DND-41 (cell line): ENCODE measurements at regions not wholly inside any gene's neighbourhood (a gene's known extent, or its start where the extent isn't known, plus 50 kb on each side); places are given as distances from the start of the nearest gene placed in this dataset.

Experiments used
- ATAC-seq: fragments of 200-7000 bp; cut with Tn5 transposase; 3 replicates; pipeline ENCODE4 v1.9.1; 2021; ENCODE audit warnings: low read depth; ENCODE audit not compliant: insufficient read depth
- DNase-seq: peaks from one replicate; pipeline ENCODE4 v3.0.0-alpha.2; 2020
- H2AFZ ChIP-seq: 2 replicates; pipeline ENCODE4 v1.6.0; 2012; ENCODE audit warnings: low read depth, low read length
- H3K27ac ChIP-seq: 2 replicates; pipeline ENCODE4 v1.5.1; 2012; ENCODE audit warnings: low read length, inconsistent platforms
- H3K27me3 ChIP-seq: fragments of 200-600 bp; sonication (generic); 2 replicates; pipeline ENCODE4 v1.6.0; 2012; ENCODE audit warnings: low read length, mild to moderate bottlenecking, inconsistent platforms; ENCODE audit not compliant: insufficient read depth, poor library complexity
- H3K36me3 ChIP-seq: 2 replicates; pipeline ENCODE4 v1.5.1; 2012; ENCODE audit warnings: low read length, inconsistent platforms; ENCODE audit not compliant: insufficient read depth
- H3K4me1 ChIP-seq: 2 replicates; pipeline ENCODE4 v1.5.1; 2012; ENCODE audit warnings: mild to moderate bottlenecking, low read length; ENCODE audit not compliant: insufficient read depth
- H3K4me2 ChIP-seq: 2 replicates; pipeline ENCODE4 v1.6.0; 2012; ENCODE audit warnings: mild to moderate bottlenecking, moderate library complexity, low read length, inconsistent platforms; ENCODE audit not compliant: insufficient read depth
- H3K4me3 ChIP-seq, 2 experiments: fragments of 200-600 bp in 1 of 2; shearing (Covaris generic) in 1 of 2; 2 replicates each; pipeline ENCODE4 v1.5.1; 2012 to 2016; ENCODE audit warnings: inconsistent platforms in 2 of 2, low read length in 2 of 2, mild to moderate bottlenecking in 2 of 2, low read depth in 1 of 2, moderate library complexity in 1 of 2
- H3K79me2 ChIP-seq: 2 replicates; pipeline ENCODE4 v1.6.0; 2012; ENCODE audit warnings: low read length, inconsistent platforms; ENCODE audit not compliant: insufficient read depth
- H3K9ac ChIP-seq: 2 replicates; pipeline ENCODE4 v1.6.0; 2012; ENCODE audit warnings: low read depth, mild to moderate bottlenecking, inconsistent platforms, low read length, moderate library complexity
- H3K9me3 ChIP-seq: 2 replicates; pipeline ENCODE4 v1.5.1; 2012; ENCODE audit warnings: low read length, moderate library complexity, mild to moderate bottlenecking, inconsistent platforms; ENCODE audit not compliant: insufficient read depth, severe bottlenecking
- H4K20me1 ChIP-seq: 2 replicates; pipeline ENCODE4 v1.6.0; 2012; ENCODE audit warnings: low read length; ENCODE audit not compliant: insufficient read depth
- EZH2 ChIP-seq: IDR thresholded peaks from 3 replicates; pipeline ENCODE4 v1.6.1; 2012; ENCODE audit warnings: borderline replicate concordance, low read depth, mild to moderate bottlenecking, moderate library complexity, low read length, inconsistent platforms; ENCODE audit not compliant: severe bottlenecking
- TF ChIP-seq, protein P1 (sequence below): IDR thresholded peaks from 2 replicates; pipeline ENCODE4 v1.5.1; 2012; ENCODE audit warnings: borderline replicate concordance, low read length, moderate library complexity, mild to moderate bottlenecking; ENCODE audit not compliant: poor library complexity, severe bottlenecking; ENCODE audit errors: extremely low read depth

- Histone ChIP-seq H3K9ac (no peak overlapping the region), H3K4me1 (no peaks in the 10 kb centered on the region), H3K79me2 (no peaks in the 10 kb centered on the region), H2AFZ (no peak overlapping the region), H3K27ac (no peak overlapping the region), H3K36me3 (no peaks in the 10 kb centered on the region), H3K27me3 (no peaks in the 10 kb centered on the region), H3K4me2 (no peak overlapping the region), H4K20me1 (no peaks in the 10 kb centered on the region), H3K9me3 (no peaks in the 10 kb centered on the region), H3K4me3 (no peak overlapping the region)
- ATAC-seq (no peak), DNase-seq (no peak)
- TF ChIP-seq EZH2 = no peak
- TF ChIP-seq, protein P1, sequence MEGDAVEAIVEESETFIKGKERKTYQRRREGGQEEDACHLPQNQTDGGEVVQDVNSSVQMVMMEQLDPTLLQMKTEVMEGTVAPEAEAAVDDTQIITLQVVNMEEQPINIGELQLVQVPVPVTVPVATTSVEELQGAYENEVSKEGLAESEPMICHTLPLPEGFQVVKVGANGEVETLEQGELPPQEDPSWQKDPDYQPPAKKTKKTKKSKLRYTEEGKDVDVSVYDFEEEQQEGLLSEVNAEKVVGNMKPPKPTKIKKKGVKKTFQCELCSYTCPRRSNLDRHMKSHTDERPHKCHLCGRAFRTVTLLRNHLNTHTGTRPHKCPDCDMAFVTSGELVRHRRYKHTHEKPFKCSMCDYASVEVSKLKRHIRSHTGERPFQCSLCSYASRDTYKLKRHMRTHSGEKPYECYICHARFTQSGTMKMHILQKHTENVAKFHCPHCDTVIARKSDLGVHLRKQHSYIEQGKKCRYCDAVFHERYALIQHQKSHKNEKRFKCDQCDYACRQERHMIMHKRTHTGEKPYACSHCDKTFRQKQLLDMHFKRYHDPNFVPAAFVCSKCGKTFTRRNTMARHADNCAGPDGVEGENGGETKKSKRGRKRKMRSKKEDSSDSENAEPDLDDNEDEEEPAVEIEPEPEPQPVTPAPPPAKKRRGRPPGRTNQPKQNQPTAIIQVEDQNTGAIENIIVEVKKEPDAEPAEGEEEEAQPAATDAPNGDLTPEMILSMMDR = no peak
Observed at GRCh38 chrX:13266641-13267345, 53.1 kb downstream of the ATXN3L start.

- ATAC-seq (no peak), DNase-seq (no peak)
- Histone ChIP-seq H3K9ac (no peak overlapping the region), H3K79me2 (no peaks in the 10 kb centered on the region), H3K4me3 (no peak overlapping the region), H3K27ac (no peak overlapping the region), H2AFZ (no peak overlapping the region), H4K20me1 (no peaks in the 10 kb centered on the region), H3K9me3 (no peaks in the 10 kb centered on the region), H3K27me3 (no peaks in the 10 kb centered on the region), H3K36me3 (no peaks in the 10 kb centered on the region), H3K4me2 (no peak overlapping the region), H3K4me1 (no peaks in the 10 kb centered on the region)
- TF ChIP-seq, protein P1 = no peak
- TF ChIP-seq EZH2 = no peak
Observed at GRCh38 chrX:13265549-13266132, 54.2 kb downstream of the ATXN3L start.

- no peak for ATAC-seq
- no peak overlapping the region for H3K4me2 ChIP-seq
- H3K9me3 ChIP-seq = no peaks in the 10 kb centered on the region
- no peak overlapping the region for H3K4me3 ChIP-seq
- TF ChIP-seq EZH2 = no peak
- TF ChIP-seq, protein P1 = no peak
- no peak overlapping the region for H3K9ac ChIP-seq
- H3K79me2 ChIP-seq = no peaks in the 10 kb centered on the region
- H3K27me3 ChIP-seq = no peaks in the 10 kb centered on the region
- no peaks in the 10 kb centered on the region for H3K4me1 ChIP-seq
- H3K27ac ChIP-seq = no peak overlapping the region
- DNase-seq = no peak
- H3K36me3 ChIP-seq = no peaks in the 10 kb centered on the region
- no peak overlapping the region for H2AFZ ChIP-seq
- no peaks in the 10 kb centered on the region for H4K20me1 ChIP-seq
Observed at GRCh38 chrX:13265111-13265510, 54.7 kb downstream of the ATXN3L start.
